DND-41 (cell line): ENCODE measurements at regions not wholly inside any gene's neighbourhood (a gene's known extent, or its start where the extent isn't known, plus 50 kb on each side); places are given as distances from the start of the nearest gene placed in this dataset.

Source experiments
- ATAC-seq: fragments of 200-7000 bp; cut with Tn5 transposase; 3 replicates; pipeline ENCODE4 v1.9.1; 2021; ENCODE audit warnings: low read depth; ENCODE audit not compliant: insufficient read depth
- DNase-seq: peaks from one replicate; pipeline ENCODE4 v3.0.0-alpha.2; 2020
- H2AFZ ChIP-seq: 2 replicates; pipeline ENCODE4 v1.6.0; 2012; ENCODE audit warnings: low read depth, low read length
- H3K27ac ChIP-seq: 2 replicates; pipeline ENCODE4 v1.5.1; 2012; ENCODE audit warnings: low read length, inconsistent platforms
- H3K27me3 ChIP-seq: fragments of 200-600 bp; sonication (generic); 2 replicates; pipeline ENCODE4 v1.6.0; 2012; ENCODE audit warnings: low read length, mild to moderate bottlenecking, inconsistent platforms; ENCODE audit not compliant: insufficient read depth, poor library complexity
- H3K36me3 ChIP-seq: 2 replicates; pipeline ENCODE4 v1.5.1; 2012; ENCODE audit warnings: low read length, inconsistent platforms; ENCODE audit not compliant: insufficient read depth
- H3K4me1 ChIP-seq: 2 replicates; pipeline ENCODE4 v1.5.1; 2012; ENCODE audit warnings: mild to moderate bottlenecking, low read length; ENCODE audit not compliant: insufficient read depth
- H3K4me2 ChIP-seq: 2 replicates; pipeline ENCODE4 v1.6.0; 2012; ENCODE audit warnings: mild to moderate bottlenecking, moderate library complexity, low read length, inconsistent platforms; ENCODE audit not compliant: insufficient read depth
- H3K4me3 ChIP-seq, 2 experiments: fragments of 200-600 bp in 1 of 2; shearing (Covaris generic) in 1 of 2; 2 replicates each; pipeline ENCODE4 v1.5.1; 2012 to 2016; ENCODE audit warnings: inconsistent platforms in 2 of 2, low read length in 2 of 2, mild to moderate bottlenecking in 2 of 2, low read depth in 1 of 2, moderate library complexity in 1 of 2
- H3K79me2 ChIP-seq: 2 replicates; pipeline ENCODE4 v1.6.0; 2012; ENCODE audit warnings: low read length, inconsistent platforms; ENCODE audit not compliant: insufficient read depth
- H3K9ac ChIP-seq: 2 replicates; pipeline ENCODE4 v1.6.0; 2012; ENCODE audit warnings: low read depth, mild to moderate bottlenecking, inconsistent platforms, low read length, moderate library complexity
- H3K9me3 ChIP-seq: 2 replicates; pipeline ENCODE4 v1.5.1; 2012; ENCODE audit warnings: low read length, moderate library complexity, mild to moderate bottlenecking, inconsistent platforms; ENCODE audit not compliant: insufficient read depth, severe bottlenecking
- H4K20me1 ChIP-seq: 2 replicates; pipeline ENCODE4 v1.6.0; 2012; ENCODE audit warnings: low read length; ENCODE audit not compliant: insufficient read depth
- CTCF ChIP-seq: IDR thresholded peaks from 2 replicates; pipeline ENCODE4 v1.5.1; 2012; ENCODE audit warnings: borderline replicate concordance, low read length, moderate library complexity, mild to moderate bottlenecking; ENCODE audit not compliant: poor library complexity, severe bottlenecking; ENCODE audit errors: extremely low read depth
- EZH2 ChIP-seq: IDR thresholded peaks from 3 replicates; pipeline ENCODE4 v1.6.1; 2012; ENCODE audit warnings: borderline replicate concordance, low read depth, mild to moderate bottlenecking, moderate library complexity, low read length, inconsistent platforms; ENCODE audit not compliant: severe bottlenecking

- Histone ChIP-seq H3K27me3 (peaks cover 8% of the 10 kb centered on the region), H4K20me1 (no peaks in the 10 kb centered on the region), H3K79me2 (no peaks in the 10 kb centered on the region), H3K9ac (no peak overlapping the region), H2AFZ (no peak overlapping the region), H3K4me1 (no peaks in the 10 kb centered on the region), H3K36me3 (no peaks in the 10 kb centered on the region), H3K9me3 (no peaks in the 10 kb centered on the region), H3K27ac (no peak overlapping the region), H3K4me2 (no peak overlapping the region), H3K4me3 (no peak overlapping the region)
- DNase-seq (no peak), ATAC-seq (no peak)
- TF ChIP-seq EZH2 (no peak), CTCF (no peak)
Measured at GRCh38 chr12:18857656-18858055, 119.7 kb downstream of the CAPZA3 start.

- Histone ChIP-seq H3K36me3 (no peaks in the 10 kb centered on the region), H4K20me1 (no peaks in the 10 kb centered on the region), H3K4me2 (no peak overlapping the region), H3K4me3 (no peak overlapping the region), H3K79me2 (no peaks in the 10 kb centered on the region), H2AFZ (no peak overlapping the region), H3K27ac (no peak overlapping the region), H3K9me3 (no peaks in the 10 kb centered on the region), H3K27me3 (peaks cover 8% of the 10 kb centered on the region), H3K4me1 (no peaks in the 10 kb centered on the region), H3K9ac (no peak overlapping the region)
- DNase-seq = no peak
- no peak for ATAC-seq
- TF ChIP-seq CTCF = no peak
- TF ChIP-seq EZH2 = no peak
Measured at GRCh38 chr12:18859400-18859799, 121.5 kb downstream of the CAPZA3 start.

- H3K9me3 ChIP-seq = no peaks in the 10 kb centered on the region
- H4K20me1 ChIP-seq = no peaks in the 10 kb centered on the region
- no peaks in the 10 kb centered on the region for H3K36me3 ChIP-seq
- no peak for DNase-seq
- no peak overlapping the region for H3K27ac ChIP-seq
- H3K9ac ChIP-seq = no peak overlapping the region
- ATAC-seq = no peak
- H2AFZ ChIP-seq = no peak overlapping the region
- no peaks in the 10 kb centered on the region for H3K79me2 ChIP-seq
- H3K4me1 ChIP-seq = no peaks in the 10 kb centered on the region
- H3K4me2 ChIP-seq = no peak overlapping the region
- TF ChIP-seq EZH2 (no peak), CTCF (peak; percentile 70)
- no peak overlapping the region for H3K4me3 ChIP-seq
- H3K27me3 ChIP-seq = peaks cover 8% of the 10 kb centered on the region
Measured at GRCh38 chr12:18861287-18861858, 123.5 kb downstream of the CAPZA3 start.
